OCI-LY3 (cell line): ENCODE measurements at regions not wholly inside any gene's neighbourhood (a gene's known extent, or its start where the extent isn't known, plus 50 kb on each side); places are given as distances from the start of the nearest gene placed in this dataset.

Experiments
- H2AFZ ChIP-seq: fragments of 200-600, 300-600 bp; shearing (Covaris generic); 2 replicates; pipeline ENCODE4 v1.6.0; 2014; ENCODE audit warnings: antibody characterized with exemption, low read depth, low read length
- H3K27ac ChIP-seq: fragments of 200-600, 300-600 bp; sonication (generic); 2 replicates; pipeline ENCODE4 v1.5.1; 2014; ENCODE audit warnings: mild to moderate bottlenecking, low read length, moderate library complexity, mixed read lengths
- H3K27me3 ChIP-seq: fragments of 200-600, 300-600 bp; sonication (generic); 2 replicates; pipeline ENCODE4 v1.6.1; 2014; ENCODE audit warnings: low read depth, low read length, mixed read lengths
- H3K36me3 ChIP-seq: fragments of 200-600, 300-600 bp; sonication (generic); replicated peaks from 2 replicates; pipeline ENCODE3; 2014; ENCODE audit warnings: low read depth, low read length, mixed read lengths
- H3K4me1 ChIP-seq: fragments of 300-600, 200-600 bp; sonication (generic); 2 replicates; pipeline ENCODE4 v1.6.1; 2014; ENCODE audit warnings: low read length, mixed read lengths
- H3K4me2 ChIP-seq: fragments of 200-600, 300-600 bp; sonication (generic); 2 replicates; pipeline ENCODE4 v1.6.1; 2014; ENCODE audit warnings: low read length, mixed read lengths
- H3K4me3 ChIP-seq: fragments of 300-600, 200-600 bp; sonication (generic); 2 replicates; pipeline ENCODE4 v1.5.1; 2014; ENCODE audit warnings: antibody characterized with exemption, mild to moderate bottlenecking, low read length, moderate library complexity
- H3K79me2 ChIP-seq: fragments of 300-600, 200-600 bp; shearing (Covaris generic); 2 replicates; pipeline ENCODE4 v1.6.1; 2014; ENCODE audit warnings: mild to moderate bottlenecking, low read length, mixed read lengths
- H3K9ac ChIP-seq: fragments of 300-600, 200-600 bp; shearing (Covaris generic); 2 replicates; pipeline ENCODE4 v1.6.0; 2014; ENCODE audit warnings: mild to moderate bottlenecking, low read length, moderate library complexity
- H3K9me3 ChIP-seq: fragments of 200-600, 300-600 bp; shearing (Covaris generic); 2 replicates; pipeline ENCODE4 v1.6.1; 2014; ENCODE audit warnings: low read length, mixed read lengths; ENCODE audit not compliant: insufficient read depth
- H4K20me1 ChIP-seq: fragments of 200-600, 300-600 bp; sonication (generic); 2 replicates; pipeline ENCODE4 v1.6.1; 2016; ENCODE audit warnings: low read length, mixed read lengths; ENCODE audit not compliant: insufficient read depth
- CTCF ChIP-seq: fragments of 200-600, 300-600 bp; sonication (generic); IDR thresholded peaks from 2 replicates; pipeline ENCODE4 v1.5.1; 2014; ENCODE audit warnings: antibody characterized with exemption, low read length, low read depth
- EZH2phosphoT487 ChIP-seq: fragments of 200-600 bp; shearing (Covaris generic); IDR thresholded peaks from 2 replicates; pipeline ENCODE4 v1.6.1; 2018; ENCODE audit warnings: antibody characterized with exemption, mixed run types, low read depth

DNA sequence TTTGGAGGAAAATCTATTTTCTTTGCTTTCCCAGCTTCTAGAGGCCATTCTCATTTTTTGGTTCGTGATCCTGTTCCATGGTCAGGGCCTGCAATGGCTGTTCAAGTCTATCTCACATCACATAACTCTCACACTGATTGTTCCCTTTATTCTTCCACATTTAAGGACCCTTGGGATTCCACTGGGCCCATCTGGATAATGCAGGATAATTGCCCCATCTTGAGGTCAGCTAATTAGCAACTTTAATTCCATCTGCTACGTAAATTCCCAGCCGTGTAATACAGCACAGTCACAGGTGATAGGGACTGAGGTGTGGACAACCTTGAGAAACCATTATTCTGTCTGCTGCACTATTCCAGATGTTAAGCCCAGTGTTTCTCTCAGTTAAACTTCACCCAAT, 311.6 kb upstream of the CNTN4 start:
- Histone ChIP-seq H3K27ac (no peak overlapping the region), H3K27me3 (no peaks in the 10 kb centered on the region), H4K20me1 (no peaks in the 10 kb centered on the region), H2AFZ (no peak overlapping the region), H3K4me1 (peaks cover 14% of the 10 kb centered on the region), H3K9ac (no peak overlapping the region), H3K4me2 (no peak overlapping the region), H3K79me2 (no peaks in the 10 kb centered on the region), H3K36me3 (no peaks in the 10 kb centered on the region), H3K9me3 (no peaks in the 10 kb centered on the region), H3K4me3 (no peak overlapping the region)
- TF ChIP-seq CTCF (no peak), EZH2phosphoT487 (no peak)

DNA sequence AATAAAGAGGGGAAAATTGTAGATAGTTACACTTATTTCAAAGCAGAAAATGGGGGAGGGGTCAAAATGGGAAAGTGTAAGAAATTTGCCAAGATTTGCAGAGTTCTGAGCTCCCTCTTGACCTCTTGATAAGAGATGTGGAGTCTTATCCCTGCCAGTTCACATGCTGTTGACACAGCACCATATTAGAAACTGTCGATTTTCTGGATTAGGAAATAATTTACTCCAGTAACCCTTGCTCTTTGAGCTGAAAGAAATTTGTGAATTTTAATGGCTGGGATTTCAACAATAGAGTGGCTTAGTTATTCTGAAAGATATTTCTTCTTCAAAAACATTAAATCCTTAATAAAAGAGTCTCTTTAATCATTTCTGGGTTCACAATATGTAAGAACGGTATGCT, 306.2 kb upstream of the CNTN4 start:
- Histone ChIP-seq H3K9ac (no peak overlapping the region), H3K4me2 (no peak overlapping the region), H3K4me1 (peaks cover 5% of the 10 kb centered on the region), H4K20me1 (no peaks in the 10 kb centered on the region), H3K9me3 (no peaks in the 10 kb centered on the region), H3K4me3 (no peak overlapping the region), H3K27ac (no peak overlapping the region), H2AFZ (no peak overlapping the region), H3K36me3 (no peaks in the 10 kb centered on the region), H3K79me2 (no peaks in the 10 kb centered on the region), H3K27me3 (no peaks in the 10 kb centered on the region)
- TF ChIP-seq CTCF (no peak), EZH2phosphoT487 (no peak)

GRCh38 chr3:1798711-1799405, 299.8 kb upstream of the CNTN4 start:
- Histone ChIP-seq H3K27ac (no peak overlapping the region), H3K36me3 (no peaks in the 10 kb centered on the region), H2AFZ (no peak overlapping the region), H3K79me2 (no peaks in the 10 kb centered on the region), H3K4me2 (no peak overlapping the region), H3K4me3 (no peak overlapping the region), H4K20me1 (no peaks in the 10 kb centered on the region), H3K9me3 (no peaks in the 10 kb centered on the region; the same call in 1 of the 2 replicates), H3K27me3 (no peaks in the 10 kb centered on the region), H3K4me1 (no peaks in the 10 kb centered on the region; the same call in 1 of the 2 replicates), H3K9ac (no peak overlapping the region)
- TF ChIP-seq EZH2phosphoT487: no peak
- TF ChIP-seq CTCF: no peak

DNA sequence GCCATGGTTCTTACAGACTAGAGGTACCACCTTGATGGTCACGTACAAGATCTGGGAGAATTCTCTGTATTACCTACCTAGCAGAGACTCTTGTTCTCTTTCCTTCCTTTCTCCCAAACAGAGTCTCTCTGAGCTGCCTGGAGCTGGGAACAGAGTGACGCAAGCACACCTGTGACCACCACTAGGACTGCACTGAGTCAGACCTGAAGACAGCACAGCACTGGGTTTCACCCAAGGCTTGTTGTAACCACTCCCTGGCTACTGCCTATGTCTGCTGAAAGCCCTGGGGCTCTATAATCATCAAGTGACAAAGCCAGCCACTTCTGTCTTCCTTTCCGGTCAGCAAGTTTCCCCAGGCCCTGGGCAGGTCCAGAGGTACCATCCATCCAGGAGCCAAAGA, 293.3 kb upstream of the CNTN4 start:
- Histone ChIP-seq H2AFZ (no peak overlapping the region), H3K27me3 (no peaks in the 10 kb centered on the region), H3K36me3 (no peaks in the 10 kb centered on the region), H3K9me3 (peaks cover 9% of the 10 kb centered on the region), H4K20me1 (no peaks in the 10 kb centered on the region), H3K4me3 (no peak overlapping the region), H3K79me2 (no peaks in the 10 kb centered on the region), H3K9ac (no peak overlapping the region), H3K4me2 (no peak overlapping the region), H3K27ac (no peak overlapping the region), H3K4me1 (no peaks in the 10 kb centered on the region)
- TF ChIP-seq EZH2phosphoT487 (no peak), CTCF (no peak)
